ENCODE measurements at regions not wholly inside any gene's neighbourhood (a gene's known extent, or its start where the extent isn't known, plus 50 kb on each side); places are given as distances from the start of the nearest gene placed in this dataset.

- DNase-seq (ENCODE audit: low read depth): peak; percentile 36
- TF ChIP-seq, protein P1, sequence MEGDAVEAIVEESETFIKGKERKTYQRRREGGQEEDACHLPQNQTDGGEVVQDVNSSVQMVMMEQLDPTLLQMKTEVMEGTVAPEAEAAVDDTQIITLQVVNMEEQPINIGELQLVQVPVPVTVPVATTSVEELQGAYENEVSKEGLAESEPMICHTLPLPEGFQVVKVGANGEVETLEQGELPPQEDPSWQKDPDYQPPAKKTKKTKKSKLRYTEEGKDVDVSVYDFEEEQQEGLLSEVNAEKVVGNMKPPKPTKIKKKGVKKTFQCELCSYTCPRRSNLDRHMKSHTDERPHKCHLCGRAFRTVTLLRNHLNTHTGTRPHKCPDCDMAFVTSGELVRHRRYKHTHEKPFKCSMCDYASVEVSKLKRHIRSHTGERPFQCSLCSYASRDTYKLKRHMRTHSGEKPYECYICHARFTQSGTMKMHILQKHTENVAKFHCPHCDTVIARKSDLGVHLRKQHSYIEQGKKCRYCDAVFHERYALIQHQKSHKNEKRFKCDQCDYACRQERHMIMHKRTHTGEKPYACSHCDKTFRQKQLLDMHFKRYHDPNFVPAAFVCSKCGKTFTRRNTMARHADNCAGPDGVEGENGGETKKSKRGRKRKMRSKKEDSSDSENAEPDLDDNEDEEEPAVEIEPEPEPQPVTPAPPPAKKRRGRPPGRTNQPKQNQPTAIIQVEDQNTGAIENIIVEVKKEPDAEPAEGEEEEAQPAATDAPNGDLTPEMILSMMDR (IDR thresholded peaks at IDR 0.05; ENCODE audit: low read length, missing control alignments): no peak
- no peak overlapping the region for H3K4me3 ChIP-seq (replicated peaks; ENCODE audit: low read depth, low read length)
These were observed 314.7 kb downstream of the TLE1 start for GRCh38 chr9:81374459-81375186.

DNA sequence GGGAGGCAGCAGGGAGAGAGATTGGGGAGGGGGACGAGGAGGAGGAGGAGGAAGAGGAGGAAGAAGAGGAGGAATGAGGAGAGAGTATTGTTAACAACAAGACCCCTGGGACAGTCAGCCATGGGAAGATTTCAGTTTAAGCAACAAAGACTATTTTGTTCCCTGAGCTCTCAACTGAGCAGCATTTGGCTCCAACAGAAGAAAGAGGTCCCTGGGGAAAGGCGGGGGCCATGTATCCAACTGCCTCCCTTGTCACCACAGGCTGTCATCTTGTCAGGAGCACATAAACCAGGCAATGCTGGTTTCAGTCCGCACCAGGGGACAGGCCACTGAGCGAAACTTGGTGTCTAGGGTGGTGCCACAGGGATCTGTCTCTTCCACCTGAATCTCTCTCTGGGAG lies 316.1 kb downstream of the TLE1 start:
- TF ChIP-seq, protein P1 (IDR thresholded peaks at IDR 0.05; ENCODE audit: low read length, missing control alignments): no peak
- no peak overlapping the region for H3K4me3 ChIP-seq (replicated peaks; ENCODE audit: low read depth, low read length)
- DNase-seq (ENCODE audit: low read depth): no peak

DNA sequence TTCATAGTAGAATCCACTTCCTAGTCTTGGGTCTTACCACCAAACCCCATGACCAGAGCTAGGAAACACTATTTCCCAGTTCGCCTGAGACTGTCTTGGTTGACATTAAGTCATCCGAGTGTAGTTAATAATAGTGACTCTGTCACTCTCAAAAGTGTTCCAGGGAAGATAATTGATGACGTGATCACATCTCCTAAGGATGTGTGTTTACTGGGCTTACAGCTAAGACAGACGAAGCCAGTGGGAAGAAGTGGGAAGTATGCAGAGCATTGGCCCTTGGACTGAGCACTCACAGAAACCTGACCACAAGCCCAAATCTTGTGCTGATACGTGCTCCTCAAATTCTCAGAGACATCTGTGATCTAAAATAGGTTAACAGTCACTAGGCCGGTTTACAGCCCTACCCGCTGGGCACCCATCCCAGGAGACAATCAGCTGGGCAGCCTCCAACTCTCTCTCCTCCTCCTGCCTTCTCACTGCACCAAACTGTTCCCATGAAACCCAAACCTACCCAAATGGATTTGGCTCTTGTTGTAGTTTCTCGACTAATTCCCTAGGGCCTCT lies 316.6 kb downstream of the TLE1 start:
- TF ChIP-seq, protein P1 (IDR thresholded peaks at IDR 0.05; ENCODE audit: low read length, missing control alignments): no peak
- peak; percentile 35 for DNase-seq (ENCODE audit: low read depth)
- no peak overlapping the region for H3K4me3 ChIP-seq (replicated peaks; ENCODE audit: low read depth, low read length)

- DNase-seq (ENCODE audit: low read depth): no peak
- TF ChIP-seq, protein P1 (IDR thresholded peaks at IDR 0.05; ENCODE audit: low read length, missing control alignments): no peak
- H3K4me3 ChIP-seq (replicated peaks; ENCODE audit: low read depth, low read length): no peak overlapping the region
These were observed 317.5 kb downstream of the TLE1 start for GRCh38 chr9:81371824-81372223.

DNA sequence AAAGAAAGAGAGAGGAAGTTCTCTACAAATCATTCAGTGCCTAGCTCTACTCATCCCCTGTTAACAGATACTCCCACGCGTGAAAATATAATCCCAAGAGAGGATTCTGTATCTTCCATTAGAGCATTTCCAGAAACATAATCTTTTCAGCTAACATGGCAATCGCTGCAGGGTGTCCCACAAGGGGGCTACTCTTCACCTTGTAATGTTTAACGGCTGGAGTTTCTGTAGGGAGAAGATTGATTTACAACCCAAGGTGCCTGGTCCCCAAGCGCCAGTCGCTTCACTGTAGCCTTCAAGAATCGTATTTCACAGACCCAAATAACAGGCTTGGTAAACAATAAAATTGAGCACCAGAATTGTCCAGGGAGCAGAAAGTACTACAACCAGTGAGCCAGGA lies 318.7 kb downstream of the TLE1 start:
- no peak for DNase-seq (ENCODE audit: low read depth)
- H3K4me3 ChIP-seq (replicated peaks; ENCODE audit: low read depth, low read length): no peak overlapping the region
- TF ChIP-seq, protein P1 (IDR thresholded peaks at IDR 0.05; ENCODE audit: low read length, missing control alignments): no peak

DNA sequence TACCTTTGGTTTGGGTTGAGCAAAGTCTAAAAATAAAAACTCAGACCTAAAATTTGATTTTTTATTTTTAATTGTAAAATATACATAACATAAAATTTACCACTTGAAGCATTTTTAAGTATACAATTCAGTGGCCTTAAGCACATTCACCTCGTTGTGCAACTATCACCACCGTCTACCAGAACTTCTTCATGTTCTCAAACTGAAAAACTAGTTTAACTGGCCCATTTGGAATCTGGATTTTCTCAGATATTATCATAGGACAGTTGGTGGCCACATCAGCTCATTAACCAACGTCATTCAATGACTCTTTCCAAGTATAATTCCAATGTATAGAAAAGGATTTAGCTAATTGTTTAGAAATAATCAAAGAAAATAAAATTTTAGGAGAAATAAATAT lies 319.3 kb downstream of the TLE1 start:
- DNase-seq (ENCODE audit: low read depth): no peak
- no peak overlapping the region for H3K4me3 ChIP-seq (replicated peaks; ENCODE audit: low read depth, low read length)
- TF ChIP-seq, protein P1 (IDR thresholded peaks at IDR 0.05; ENCODE audit: low read length, missing control alignments): no peak

DNA sequence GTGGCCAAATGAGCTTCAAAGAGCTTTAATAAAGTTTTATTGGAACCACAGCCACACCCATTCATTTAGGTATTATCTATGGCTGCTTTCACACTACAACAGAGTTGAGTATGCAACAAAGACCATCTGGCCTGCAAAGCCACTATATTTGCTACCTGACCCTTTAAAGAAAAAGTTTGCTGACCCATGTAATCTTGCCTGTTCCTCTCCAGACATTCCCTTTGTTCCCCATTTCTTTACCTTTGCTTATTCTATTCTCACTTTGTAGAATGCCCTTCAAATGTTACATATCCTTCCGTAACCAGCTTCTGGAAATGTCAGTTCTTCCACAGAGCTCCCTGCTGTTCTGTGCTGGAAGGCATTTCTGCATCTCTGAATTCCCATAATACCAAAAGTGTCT lies 320.2 kb downstream of the TLE1 start:
- H3K4me3 ChIP-seq (replicated peaks; ENCODE audit: low read depth, low read length): no peak overlapping the region
- DNase-seq (ENCODE audit: low read depth): no peak
- TF ChIP-seq, protein P1 (IDR thresholded peaks at IDR 0.05; ENCODE audit: low read length, missing control alignments): no peak

Measured in fibroblast of pulmonary artery (primary cell).